GM19043 (cell line): ENCODE measurements at regions not wholly inside any gene's neighbourhood (a gene's known extent, or its start where the extent isn't known, plus 50 kb on each side); places are given as distances from the start of the nearest gene placed in this dataset.

Source experiments
- ATAC-seq: cut with Tn5 transposase; IDR thresholded peaks from one replicate; pipeline ENCODE4 v1.9.1; 2021; ENCODE audit warnings: low read depth; ENCODE audit not compliant: unreplicated experiment

GRCh38 chr13:32859707-32860292 lies 156.4 kb upstream of the KL start:
- ATAC-seq, result no peak

- ATAC-seq, result no peak
Measured at GRCh38 chr13:32861304-32861703, 154.9 kb upstream of the KL start.

GRCh38 chr13:32863596-32863995 lies 152.6 kb upstream of the KL start:
- ATAC-seq, result no peak

GRCh38 chr13:32866921-32867320 lies 149.3 kb upstream of the KL start:
- ATAC-seq, result no peak

GRCh38 chr13:32877491-32877890 lies 138.7 kb upstream of the KL start:
- no peak for ATAC-seq

GRCh38 chr13:32878163-32878562 lies 138.1 kb upstream of the KL start:
- no peak for ATAC-seq

- ATAC-seq, result no peak
Measured at GRCh38 chr13:32880636-32881035, 135.6 kb upstream of the KL start.

GRCh38 chr13:32881074-32881776 lies 135.0 kb upstream of the KL start:
- ATAC-seq, result no peak

- no peak for ATAC-seq
Measured at GRCh38 chr13:32881777-32882145, 134.5 kb upstream of the KL start.

GRCh38 chr13:32882691-32883090 lies 133.5 kb upstream of the KL start:
- no peak for ATAC-seq

GRCh38 chr13:32883474-32883873 lies 132.7 kb upstream of the KL start:
- no peak for ATAC-seq

- ATAC-seq, result no peak
Measured at GRCh38 chr13:32887617-32888016, 128.6 kb upstream of the KL start.

GRCh38 chr13:32889986-32890565 lies 126.1 kb upstream of the KL start:
- no peak for ATAC-seq

- ATAC-seq, result no peak
Measured at GRCh38 chr13:32893176-32893575, 123.0 kb upstream of the KL start.

- no peak for ATAC-seq
Measured at GRCh38 chr13:32894589-32895001, 121.6 kb upstream of the KL start.

GRCh38 chr13:32895296-32895695 lies 120.9 kb upstream of the KL start:
- ATAC-seq, result no peak

- no peak for ATAC-seq
Measured at GRCh38 chr13:32897296-32897695, 118.9 kb upstream of the KL start.

- no peak for ATAC-seq
Measured at GRCh38 chr13:32902029-32902780, 114.0 kb upstream of the KL start.

GRCh38 chr13:32902874-32903273 lies 113.3 kb upstream of the KL start:
- no peak for ATAC-seq

GRCh38 chr13:32903720-32904119 lies 112.5 kb upstream of the KL start:
- no peak for ATAC-seq

- ATAC-seq, result no peak
Measured at GRCh38 chr13:32904266-32904665, 112.0 kb upstream of the KL start.
